Activated CD8-positive, alpha-beta T cell treated with anti-CD3 and anti-CD28 coated beads for 36 hours (primary cell): ENCODE measurements at regions not wholly inside any gene's neighbourhood (a gene's known extent, or its start where the extent isn't known, plus 50 kb on each side); places are given as distances from the start of the nearest gene placed in this dataset.

Experiments
- ATAC-seq: fragments of 200-7000 bp; cut with Tn5 transposase; one replicate; pipeline ENCODE4 v1.10.0; 2021; ENCODE audit warnings: mild to moderate bottlenecking, moderate library complexity
- CTCF ChIA-PET: fragments of 350-600 bp; sonication (Branson Sonifier 250); formaldehyde crosslinking; loops from one replicate; lab custom pipeline; 2021; ENCODE audit warnings: antibody characterized with exemption; lab: Charles Lee
- POLR2A ChIA-PET: fragments of 350-600 bp; sonication (Branson Sonifier 250); formaldehyde crosslinking; loops from one replicate; lab custom pipeline; 2021; ENCODE audit warnings: antibody characterized with exemption; lab: Charles Lee
- DNase-seq: peaks from one replicate; pipeline ENCODE4 v3.0.0-alpha.2; 2020
- H3K27ac Mint-ChIP-seq: one replicate; pipeline ENCODE4 v1.8.0; 2021; ENCODE audit warnings: mild to moderate bottlenecking, mixed read lengths
- H3K27me3 Mint-ChIP-seq: one replicate; pipeline ENCODE4 v1.8.0; 2021; ENCODE audit warnings: mixed read lengths
- H3K36me3 Mint-ChIP-seq: one replicate; pipeline ENCODE4 v1.8.0; 2021; ENCODE audit warnings: low read depth, mixed read lengths
- H3K4me1 Mint-ChIP-seq: one replicate; pipeline ENCODE4 v1.8.0; 2021; ENCODE audit warnings: low read depth, mixed read lengths
- H3K4me3 Mint-ChIP-seq: one replicate; pipeline ENCODE4 v1.8.0; 2021; ENCODE audit warnings: mild to moderate bottlenecking, moderate library complexity, mixed read lengths
- H3K9me3 Mint-ChIP-seq: one replicate; pipeline ENCODE4 v1.8.0; 2021; ENCODE audit warnings: mixed read lengths
- intact Hi-C: fragments of 100-400 bp; cut with micrococcal nuclease; formaldehyde crosslinking; loops from one replicate; pipeline ENCODE4 v1.10.0; 2022
- TF ChIP-seq, protein P1 (sequence below): fragments of 200-600 bp; IDR thresholded peaks from one replicate; pipeline ENCODE4 v1.8.0; 2022; ENCODE audit warnings: antibody characterized with exemption, mild to moderate bottlenecking

GRCh38 chr14:51780741-51781140 is 79.7 kb upstream of the GNG2 start:
- POLR2A ChIA-PET = interaction anchor here (0.6 kb wide), 1 partner anchor 67 kb away, joined by 3 read pairs; no protein-coding TSS in a partner anchor
- ATAC-seq = no peak
- peaks cover 25% of the 10 kb centered on the region for H3K4me1 Mint-ChIP-seq

DNA sequence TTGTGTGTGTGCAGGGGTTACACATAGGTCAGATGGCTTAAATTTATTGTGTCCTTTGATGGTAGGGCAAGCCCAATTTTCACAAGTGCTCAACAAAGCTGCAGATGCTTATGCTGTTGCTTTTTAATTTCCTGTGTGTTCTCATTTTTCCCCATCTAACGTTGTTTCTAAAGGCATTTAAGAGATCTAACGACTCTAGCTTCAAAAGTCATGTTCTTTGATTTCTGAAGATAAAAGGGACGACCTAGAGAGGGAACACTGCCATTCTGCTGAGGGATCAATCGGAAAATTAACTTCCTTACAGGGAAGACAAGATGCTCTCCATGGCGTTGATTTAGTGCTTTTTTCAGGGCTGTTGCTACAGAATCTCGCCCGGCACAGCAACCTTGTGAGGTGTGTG is 79.0 kb upstream of the GNG2 start:
- peaks cover 9% of the 10 kb centered on the region for H3K9me3 Mint-ChIP-seq
- H3K4me1 Mint-ChIP-seq = peaks cover 23% of the 10 kb centered on the region
- H3K27me3 Mint-ChIP-seq = peaks cover 3% of the 10 kb centered on the region
- TF ChIP-seq, protein P1, sequence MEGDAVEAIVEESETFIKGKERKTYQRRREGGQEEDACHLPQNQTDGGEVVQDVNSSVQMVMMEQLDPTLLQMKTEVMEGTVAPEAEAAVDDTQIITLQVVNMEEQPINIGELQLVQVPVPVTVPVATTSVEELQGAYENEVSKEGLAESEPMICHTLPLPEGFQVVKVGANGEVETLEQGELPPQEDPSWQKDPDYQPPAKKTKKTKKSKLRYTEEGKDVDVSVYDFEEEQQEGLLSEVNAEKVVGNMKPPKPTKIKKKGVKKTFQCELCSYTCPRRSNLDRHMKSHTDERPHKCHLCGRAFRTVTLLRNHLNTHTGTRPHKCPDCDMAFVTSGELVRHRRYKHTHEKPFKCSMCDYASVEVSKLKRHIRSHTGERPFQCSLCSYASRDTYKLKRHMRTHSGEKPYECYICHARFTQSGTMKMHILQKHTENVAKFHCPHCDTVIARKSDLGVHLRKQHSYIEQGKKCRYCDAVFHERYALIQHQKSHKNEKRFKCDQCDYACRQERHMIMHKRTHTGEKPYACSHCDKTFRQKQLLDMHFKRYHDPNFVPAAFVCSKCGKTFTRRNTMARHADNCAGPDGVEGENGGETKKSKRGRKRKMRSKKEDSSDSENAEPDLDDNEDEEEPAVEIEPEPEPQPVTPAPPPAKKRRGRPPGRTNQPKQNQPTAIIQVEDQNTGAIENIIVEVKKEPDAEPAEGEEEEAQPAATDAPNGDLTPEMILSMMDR = no peak
- H3K4me3 Mint-ChIP-seq = no peak overlapping the region
- intact Hi-C loops = loop anchor here (5.0 kb wide), 1 partner anchor 409 kb away; no protein-coding TSS in a partner anchor
- H3K27ac Mint-ChIP-seq = no peak overlapping the region
- ChIA-PET POLR2A (no interaction called here), CTCF (interaction anchor here (1.2 to 8.3 kb wide), 5 partner anchors 28 to 499 kb away, joined by 3 to 99 read pairs (median 4); no protein-coding TSS in a partner anchor)
- no peak for ATAC-seq
- DNase-seq = no peak
- H3K36me3 Mint-ChIP-seq = no peaks in the 10 kb centered on the region

More at GRCh38 chr14:51780741-51781140, 79.7 kb upstream of the GNG2 start:
- H3K4me3 Mint-ChIP-seq = no peak overlapping the region
- DNase-seq = peak; percentile 20
- H3K27me3 Mint-ChIP-seq = peaks cover 3% of the 10 kb centered on the region
- H3K9me3 Mint-ChIP-seq = peaks cover 3% of the 10 kb centered on the region
- H3K27ac Mint-ChIP-seq = no peak overlapping the region
- intact Hi-C loops = loop anchor here (5.0 kb wide), 1 partner anchor 408 kb away; no protein-coding TSS in a partner anchor
- CTCF ChIA-PET = interaction anchor here (0.9 to 8.3 kb wide), 15 partner anchors 28 to 498 kb away, joined by 3 to 99 read pairs (median 4); partner anchors contain the start of gene FRMD6
- TF ChIP-seq, protein P1 = no peak
- no peaks in the 10 kb centered on the region for H3K36me3 Mint-ChIP-seq

DNA sequence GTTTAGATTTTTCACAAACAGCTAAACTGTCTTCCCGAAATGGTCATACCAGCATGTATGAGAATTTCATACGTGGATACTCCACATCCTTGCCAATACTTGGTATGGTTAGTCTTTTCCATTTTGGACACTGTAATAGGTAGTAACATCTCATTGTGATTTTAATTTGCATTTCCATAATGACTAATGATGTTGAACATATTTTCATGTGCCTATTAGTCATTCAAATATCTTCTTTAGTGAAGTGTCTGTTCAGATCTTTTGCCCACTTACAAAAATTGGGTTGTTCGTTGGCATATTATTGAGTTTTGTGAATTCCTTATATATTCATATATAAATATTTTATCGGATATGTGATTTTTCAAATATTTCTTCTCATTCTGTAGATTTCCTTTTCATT is 78.0 kb upstream of the GNG2 start:
- no peak overlapping the region for H3K4me3 Mint-ChIP-seq
- peaks cover 3% of the 10 kb centered on the region for H3K36me3 Mint-ChIP-seq
- H3K27me3 Mint-ChIP-seq = peaks cover 3% of the 10 kb centered on the region
- TF ChIP-seq, protein P1 = no peak
- POLR2A ChIA-PET = no interaction called here
- peaks cover 18% of the 10 kb centered on the region for H3K9me3 Mint-ChIP-seq
- intact Hi-C loops = loop anchor here (5.0 kb wide), 1 partner anchor 410 kb away; no protein-coding TSS in a partner anchor
- CTCF ChIA-PET = interaction anchor here (3.4 to 8.3 kb wide), 2 partner anchors 198 to 500 kb away, joined by 27 to 99 read pairs; no protein-coding TSS in a partner anchor
- no peak for ATAC-seq
- no peak overlapping the region for H3K27ac Mint-ChIP-seq
- DNase-seq = no peak
- peaks cover 23% of the 10 kb centered on the region for H3K4me1 Mint-ChIP-seq

DNA sequence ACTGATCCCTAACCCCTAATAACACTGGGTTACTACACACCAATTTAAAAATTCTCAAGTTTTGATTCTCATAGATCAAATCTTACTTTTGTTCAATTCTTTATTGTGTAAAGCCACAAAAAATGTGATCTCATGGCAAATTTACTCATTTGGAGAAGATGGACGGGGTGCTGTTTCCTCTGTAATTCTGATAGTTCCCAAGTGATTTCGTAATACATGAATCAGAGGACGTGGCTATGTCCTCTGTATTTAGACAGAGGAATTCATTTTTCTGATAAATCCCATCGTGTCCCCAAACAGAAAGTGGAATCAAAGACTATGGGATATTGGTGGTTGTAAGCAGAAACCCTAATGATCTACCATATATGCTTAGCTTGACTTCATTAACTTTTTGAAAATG is 76.6 kb upstream of the GNG2 start:
- ChIA-PET POLR2A (no interaction called here), CTCF (interaction anchor here (1.2 to 1.3 kb wide), 2 partner anchors 195 to 196 kb away, joined by 3 to 4 read pairs; no protein-coding TSS in a partner anchor)
- H3K4me3 Mint-ChIP-seq = no peak overlapping the region
- ATAC-seq (peak; percentile 17), DNase-seq (no peak)
- intact Hi-C loops = loop anchor here (5.0 kb wide), 1 partner anchor 411 kb away; no protein-coding TSS in a partner anchor
- TF ChIP-seq, protein P1 = no peak
- peaks cover 2% of the 10 kb centered on the region for H3K27me3 Mint-ChIP-seq
- H3K27ac Mint-ChIP-seq = no peak overlapping the region
- H3K36me3 Mint-ChIP-seq = peaks cover 3% of the 10 kb centered on the region
- peaks cover 23% of the 10 kb centered on the region for H3K4me1 Mint-ChIP-seq
- peaks cover 21% of the 10 kb centered on the region for H3K9me3 Mint-ChIP-seq

DNA sequence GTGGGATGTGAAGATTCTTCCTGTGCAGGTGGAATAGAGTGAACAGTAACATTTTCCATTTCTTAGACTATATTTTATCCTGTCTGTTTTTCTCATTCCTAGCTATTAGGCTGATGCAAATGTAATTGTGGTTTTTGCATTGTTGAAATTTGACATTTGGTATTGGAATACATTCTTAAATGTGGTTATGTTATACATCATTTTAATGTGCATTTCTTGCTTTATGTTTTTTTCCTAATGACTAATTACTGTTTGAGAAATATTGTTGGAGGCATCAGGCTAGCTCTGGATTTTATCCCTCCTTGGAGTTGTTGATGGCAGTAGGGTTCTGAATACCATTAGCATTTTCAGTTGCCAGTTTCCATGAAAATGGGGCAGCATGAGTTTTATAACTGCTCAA is 75.9 kb upstream of the GNG2 start:
- ATAC-seq (no peak), DNase-seq (no peak)
- Mint-ChIP-seq H3K36me3 (peaks cover 3% of the 10 kb centered on the region), H3K27ac (no peak overlapping the region), H3K27me3 (peaks cover 2% of the 10 kb centered on the region), H3K4me1 (peaks cover 23% of the 10 kb centered on the region), H3K4me3 (no peak overlapping the region), H3K9me3 (peaks cover 21% of the 10 kb centered on the region)
- TF ChIP-seq, protein P1 = no peak
- intact Hi-C loops = loop anchor here (5.0 kb wide), 1 partner anchor 412 kb away; no protein-coding TSS in a partner anchor
- CTCF ChIA-PET = interaction anchor here (1.2 to 1.3 kb wide), 3 partner anchors 8 to 196 kb away, joined by 3 to 5 read pairs (median 4); no protein-coding TSS in a partner anchor
- POLR2A ChIA-PET = no interaction called here
